ENCODE measurements at regions not wholly inside any gene's neighbourhood (a gene's known extent, or its start where the extent isn't known, plus 50 kb on each side); places are given as distances from the start of the nearest gene placed in this dataset.

GRCh38 chr1:163797816-163798215, 476.1 kb downstream of the NUF2 start:
- no peaks in the 10 kb centered on the region for H3K9me3 Mint-ChIP-seq (ENCODE audit: unreplicated experiment)
- no peaks in the 10 kb centered on the region for H3K36me3 ChIP-seq (ENCODE audit: control insufficient read depth, insufficient read depth, low read length)
- ChIA-PET CTCF (no interaction called here), POLR2A (no interaction called here)
- H3K4me3 Mint-ChIP-seq (ENCODE audit: unreplicated experiment): no peak overlapping the region
- intact Hi-C loops (cut with micrococcal nuclease; ENCODE audit: unreplicated experiment): no loop called here
- H3K4me1 ChIP-seq: 0 out of 2 replicates have a peak, but pooled peaks cover 3% of the 10 kb centered on the region
- TF ChIP-seq, protein P1, sequence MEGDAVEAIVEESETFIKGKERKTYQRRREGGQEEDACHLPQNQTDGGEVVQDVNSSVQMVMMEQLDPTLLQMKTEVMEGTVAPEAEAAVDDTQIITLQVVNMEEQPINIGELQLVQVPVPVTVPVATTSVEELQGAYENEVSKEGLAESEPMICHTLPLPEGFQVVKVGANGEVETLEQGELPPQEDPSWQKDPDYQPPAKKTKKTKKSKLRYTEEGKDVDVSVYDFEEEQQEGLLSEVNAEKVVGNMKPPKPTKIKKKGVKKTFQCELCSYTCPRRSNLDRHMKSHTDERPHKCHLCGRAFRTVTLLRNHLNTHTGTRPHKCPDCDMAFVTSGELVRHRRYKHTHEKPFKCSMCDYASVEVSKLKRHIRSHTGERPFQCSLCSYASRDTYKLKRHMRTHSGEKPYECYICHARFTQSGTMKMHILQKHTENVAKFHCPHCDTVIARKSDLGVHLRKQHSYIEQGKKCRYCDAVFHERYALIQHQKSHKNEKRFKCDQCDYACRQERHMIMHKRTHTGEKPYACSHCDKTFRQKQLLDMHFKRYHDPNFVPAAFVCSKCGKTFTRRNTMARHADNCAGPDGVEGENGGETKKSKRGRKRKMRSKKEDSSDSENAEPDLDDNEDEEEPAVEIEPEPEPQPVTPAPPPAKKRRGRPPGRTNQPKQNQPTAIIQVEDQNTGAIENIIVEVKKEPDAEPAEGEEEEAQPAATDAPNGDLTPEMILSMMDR (IDR thresholded peaks at IDR 0.05; ENCODE audit: insufficient read depth in 1 of 2, low read depth in 1 of 2, low read length in 1 of 2, severe bottlenecking in 1 of 2, unreplicated experiment in 1 of 2): no peak
- H3K27me3 Mint-ChIP-seq (ENCODE audit: insufficient read depth, unreplicated experiment): no peaks in the 10 kb centered on the region
- H3K27ac Mint-ChIP-seq (ENCODE audit: unreplicated experiment): no peak overlapping the region
- H3K4me3 ChIP-seq (ENCODE audit: low read depth, low read length): no peak overlapping the region
- no peaks in the 10 kb centered on the region for H3K4me1 Mint-ChIP-seq (ENCODE audit: low read depth, unreplicated experiment)
- no TSS peak for BruUV-seq (replicated peaks)
- DNase-seq: no peak
- H3K36me3 Mint-ChIP-seq (ENCODE audit: insufficient read depth, unreplicated experiment): no peaks in the 10 kb centered on the region
- no peaks in the 10 kb centered on the region for H3K27me3 ChIP-seq (replicated peaks; ENCODE audit: control insufficient read depth, insufficient read depth, low read length)
- H3K9me3 ChIP-seq: no peaks in the 10 kb centered on the region

DNA sequence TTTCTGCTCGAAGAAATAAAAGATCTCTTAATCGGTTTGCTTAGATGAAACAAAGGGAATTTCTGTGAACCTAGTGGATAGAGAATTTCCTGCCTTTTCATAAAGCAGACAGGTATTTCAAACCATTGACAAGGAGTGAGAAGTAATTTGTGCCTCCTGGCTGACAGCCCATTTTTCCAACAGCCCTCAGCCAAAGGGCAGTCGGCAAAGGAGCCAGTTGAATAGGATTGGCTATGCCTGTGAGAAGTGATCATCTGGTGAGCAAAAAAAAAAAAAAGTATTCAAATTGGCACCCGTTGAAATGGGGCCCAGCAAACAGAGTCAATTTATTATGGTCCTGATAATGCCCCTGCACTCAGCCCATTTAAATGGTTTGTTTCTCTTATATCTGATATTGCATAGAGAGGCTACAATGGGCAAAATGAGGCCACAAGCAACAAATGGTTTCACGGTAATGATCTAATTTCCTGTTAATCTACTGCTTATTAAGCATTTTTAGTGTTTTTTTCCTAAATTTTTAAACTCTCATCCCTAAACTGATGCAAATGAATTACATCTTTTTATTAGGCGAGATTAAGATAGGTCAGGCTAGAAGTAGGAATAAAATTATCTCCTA, 477.5 kb downstream of the NUF2 start:
- Mint-ChIP-seq H3K4me1 (ENCODE audit: low read depth, unreplicated experiment) (no peaks in the 10 kb centered on the region), H3K4me3 (ENCODE audit: unreplicated experiment) (no peak overlapping the region), H3K27me3 (ENCODE audit: insufficient read depth, unreplicated experiment) (peaks cover 3% of the 10 kb centered on the region), H3K9me3 (ENCODE audit: unreplicated experiment) (no peaks in the 10 kb centered on the region), H3K27ac (ENCODE audit: unreplicated experiment) (no peak overlapping the region), H3K36me3 (ENCODE audit: insufficient read depth, unreplicated experiment) (no peaks in the 10 kb centered on the region)
- ChIA-PET POLR2A (no interaction called here), CTCF (no interaction called here)
- no peak for DNase-seq
- intact Hi-C loops (cut with micrococcal nuclease; ENCODE audit: unreplicated experiment): no loop called here
- Histone ChIP-seq H3K4me3 (ENCODE audit: low read depth, low read length) (no peak overlapping the region), H3K36me3 (ENCODE audit: control insufficient read depth, insufficient read depth, low read length) (no peaks in the 10 kb centered on the region), H3K27me3 (replicated peaks; ENCODE audit: control insufficient read depth, insufficient read depth, low read length) (no peaks in the 10 kb centered on the region), H3K4me1 (0 out of 2 replicates have a peak, but pooled peaks cover 3% of the 10 kb centered on the region), H3K9me3 (no peaks in the 10 kb centered on the region)
- TF ChIP-seq, protein P1 (IDR thresholded peaks at IDR 0.05; ENCODE audit: insufficient read depth in 1 of 2, low read depth in 1 of 2, low read length in 1 of 2, severe bottlenecking in 1 of 2, unreplicated experiment in 1 of 2): no peak
- BruUV-seq (replicated peaks): no TSS peak

DNA sequence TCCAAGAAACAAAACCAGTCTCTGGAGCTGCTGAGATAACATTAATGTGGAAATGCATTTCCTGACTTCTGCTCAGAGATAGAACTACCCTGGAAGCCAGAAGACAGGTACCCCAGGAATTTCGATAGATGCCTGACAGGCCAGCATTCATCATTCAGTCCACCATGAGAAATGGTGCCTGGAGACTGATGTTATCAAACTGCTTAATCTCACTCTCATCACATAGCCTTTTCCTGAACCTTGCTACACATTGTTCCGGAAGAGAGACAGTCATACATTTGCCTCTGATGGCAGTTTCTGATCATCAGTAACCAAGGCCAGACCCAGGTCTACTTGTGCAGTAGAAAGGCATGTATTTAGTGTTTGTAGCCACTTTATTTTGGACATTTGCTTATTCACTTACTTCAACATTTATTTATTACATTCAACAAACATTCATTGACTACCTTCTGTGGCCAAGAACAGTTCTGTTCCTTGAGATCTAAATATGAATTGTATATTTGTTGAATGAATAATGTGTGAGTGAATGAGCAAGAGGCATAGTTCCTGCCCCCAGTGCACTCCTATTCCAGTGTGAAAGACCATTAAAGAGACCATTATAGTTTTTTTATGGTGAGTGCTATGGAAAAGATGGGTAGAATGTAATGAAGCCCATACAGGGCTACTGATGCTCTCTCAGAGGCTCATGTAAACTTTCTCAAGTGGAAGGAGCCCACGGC, 485.7 kb downstream of the NUF2 start:
- TF ChIP-seq, protein P1 (IDR thresholded peaks at IDR 0.05; ENCODE audit: insufficient read depth in 1 of 2, low read depth in 1 of 2, low read length in 1 of 2, severe bottlenecking in 1 of 2, unreplicated experiment in 1 of 2): no peak
- no TSS peak for BruUV-seq (replicated peaks)
- Mint-ChIP-seq H3K27me3 (ENCODE audit: insufficient read depth, unreplicated experiment) (peaks cover 3% of the 10 kb centered on the region), H3K9me3 (ENCODE audit: unreplicated experiment) (no peaks in the 10 kb centered on the region), H3K36me3 (ENCODE audit: insufficient read depth, unreplicated experiment) (no peaks in the 10 kb centered on the region), H3K27ac (ENCODE audit: unreplicated experiment) (no peak overlapping the region), H3K4me1 (ENCODE audit: low read depth, unreplicated experiment) (no peaks in the 10 kb centered on the region), H3K4me3 (ENCODE audit: unreplicated experiment) (no peak overlapping the region)
- H3K27me3 ChIP-seq (replicated peaks; ENCODE audit: control insufficient read depth, insufficient read depth, low read length): no peaks in the 10 kb centered on the region
- ChIA-PET POLR2A (no interaction called here), CTCF (no interaction called here)
- no peak overlapping the region for H3K4me3 ChIP-seq (ENCODE audit: low read depth, low read length)
- DNase-seq: no peak
- H3K36me3 ChIP-seq (ENCODE audit: control insufficient read depth, insufficient read depth, low read length): no peaks in the 10 kb centered on the region
- no peaks in the 10 kb centered on the region for H3K4me1 ChIP-seq
- H3K9me3 ChIP-seq: no peaks in the 10 kb centered on the region
- intact Hi-C loops (cut with micrococcal nuclease; ENCODE audit: unreplicated experiment): loop anchor here (1.0 kb wide), 1 partner anchor 397 kb away; no protein-coding TSS in a partner anchor
